ENCODE measurements at regions not wholly inside any gene's neighbourhood (a gene's known extent, or its start where the extent isn't known, plus 50 kb on each side); places are given as distances from the start of the nearest gene placed in this dataset.

DNA sequence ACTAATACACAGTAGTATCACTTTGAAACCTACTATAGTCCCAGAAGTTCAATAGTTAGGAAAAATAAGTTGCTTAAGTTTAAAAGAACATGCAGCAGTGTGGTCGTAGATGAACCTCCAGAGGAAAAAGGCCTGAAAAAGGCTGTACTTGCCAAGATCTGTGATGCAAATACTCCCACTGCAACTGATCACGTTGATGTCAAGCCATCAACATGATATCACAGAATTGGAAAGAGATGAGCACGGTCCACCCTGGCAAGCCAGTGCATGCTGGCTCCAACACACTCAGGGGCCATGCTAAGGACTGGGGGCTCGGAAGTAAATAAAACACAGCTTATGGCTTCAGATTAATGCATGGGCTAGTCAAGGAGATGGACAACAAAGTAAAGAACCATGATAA is 71.8 kb upstream of the LRCH1 start (continued):
- TF ChIP-seq ZMYM4 (CRISPR knock-in tag; IDR thresholded peaks at IDR 0.05) = no peak

GRCh38 chr13:46480131-46480530 is 72.8 kb upstream of the LRCH1 start:
- BruUV-seq (replicated peaks) = no TSS peak
- no peaks in the 10 kb centered on the region for H4K20me1 ChIP-seq (ENCODE audit: insufficient read depth, low read length)
- H3K4me2 ChIP-seq (ENCODE audit: low read depth, low read length) = no peak overlapping the region
- H2AFZ ChIP-seq (ENCODE audit: low read length) = no peak overlapping the region
- FAIRE-seq = no peak
- no peak overlapping the region for H3K27ac ChIP-seq (ENCODE audit: extremely low read length, insufficient read depth, low read length)
- intact Hi-C loops (cut with micrococcal nuclease; ENCODE audit: unreplicated experiment) = no loop called here
- ChIA-PET CTCF (ENCODE audit: low intra/inter-chr PET ratio, low total read pairs) (no interaction called here), POLR2A (no interaction called here)
- no peaks in the 10 kb centered on the region; a peak in 2 of 5 replicates for H3K27me3 ChIP-seq (ENCODE audit: control insufficient read depth in 1 of 2, insufficient read depth in 2 of 2, low read length in 2 of 2)
- peaks cover 16% of the 10 kb centered on the region for H3K9me3 ChIP-seq (ENCODE audit: low read length)
- no peaks in the 10 kb centered on the region for H3K36me3 ChIP-seq (replicated peaks in 1 of 2; ENCODE audit: control insufficient read depth in 1 of 2, insufficient read depth in 2 of 2, low read length in 2 of 2)
- WGBS (ENCODE audit: low lambda C conversion rate) = 59% methylated on average over 5 of the region's 5 CpGs
- H3K9ac ChIP-seq (ENCODE audit: insufficient read depth, low read depth, low read length) = no peak overlapping the region
- no peak overlapping the region for H3K4me3 ChIP-seq (replicated peaks in 1 of 3; ENCODE audit: insufficient read depth in 1 of 3, low read depth in 2 of 3, low read length in 3 of 3)
- in situ Hi-C loops (cut with HindIII; ENCODE audit: extremely low pct_ligation_motif_present, low pct_unique_long_range_greater_than_20kb) = no loop called here
- DNase-seq (ENCODE audit: low spot score) = no peak
- no peak for ATAC-seq
- H3K4me1 ChIP-seq (ENCODE audit: insufficient read depth, low read length) = no peaks in the 10 kb centered on the region
- H3K79me2 ChIP-seq (ENCODE audit: insufficient read depth, low read length) = no peaks in the 10 kb centered on the region
- no peak for TF ChIP-seq ZNF883 (CRISPR knock-in tag; IDR thresholded peaks at IDR 0.05; ENCODE audit: not compliant biosample characterization)
- TF ChIP-seq, protein P1, sequence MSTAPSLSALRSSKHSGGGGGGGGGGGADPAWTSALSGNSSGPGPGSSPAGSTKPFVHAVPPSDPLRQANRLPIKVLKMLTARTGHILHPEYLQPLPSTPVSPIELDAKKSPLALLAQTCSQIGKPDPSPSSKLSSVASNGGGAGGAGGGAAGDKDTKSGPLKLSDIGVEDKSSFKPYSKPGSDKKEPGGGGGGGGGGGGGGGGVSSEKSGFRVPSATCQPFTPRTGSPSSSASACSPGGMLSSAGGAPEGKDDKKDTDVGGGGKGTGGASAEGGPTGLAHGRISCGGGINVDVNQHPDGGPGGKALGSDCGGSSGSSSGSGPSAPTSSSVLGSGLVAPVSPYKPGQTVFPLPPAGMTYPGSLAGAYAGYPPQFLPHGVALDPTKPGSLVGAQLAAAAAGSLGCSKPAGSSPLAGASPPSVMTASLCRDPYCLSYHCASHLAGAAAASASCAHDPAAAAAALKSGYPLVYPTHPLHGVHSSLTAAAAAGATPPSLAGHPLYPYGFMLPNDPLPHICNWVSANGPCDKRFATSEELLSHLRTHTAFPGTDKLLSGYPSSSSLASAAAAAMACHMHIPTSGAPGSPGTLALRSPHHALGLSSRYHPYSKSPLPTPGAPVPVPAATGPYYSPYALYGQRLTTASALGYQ (CRISPR knock-in tag; IDR thresholded peaks at IDR 0.05) = no peak
- TF ChIP-seq, protein P2, sequence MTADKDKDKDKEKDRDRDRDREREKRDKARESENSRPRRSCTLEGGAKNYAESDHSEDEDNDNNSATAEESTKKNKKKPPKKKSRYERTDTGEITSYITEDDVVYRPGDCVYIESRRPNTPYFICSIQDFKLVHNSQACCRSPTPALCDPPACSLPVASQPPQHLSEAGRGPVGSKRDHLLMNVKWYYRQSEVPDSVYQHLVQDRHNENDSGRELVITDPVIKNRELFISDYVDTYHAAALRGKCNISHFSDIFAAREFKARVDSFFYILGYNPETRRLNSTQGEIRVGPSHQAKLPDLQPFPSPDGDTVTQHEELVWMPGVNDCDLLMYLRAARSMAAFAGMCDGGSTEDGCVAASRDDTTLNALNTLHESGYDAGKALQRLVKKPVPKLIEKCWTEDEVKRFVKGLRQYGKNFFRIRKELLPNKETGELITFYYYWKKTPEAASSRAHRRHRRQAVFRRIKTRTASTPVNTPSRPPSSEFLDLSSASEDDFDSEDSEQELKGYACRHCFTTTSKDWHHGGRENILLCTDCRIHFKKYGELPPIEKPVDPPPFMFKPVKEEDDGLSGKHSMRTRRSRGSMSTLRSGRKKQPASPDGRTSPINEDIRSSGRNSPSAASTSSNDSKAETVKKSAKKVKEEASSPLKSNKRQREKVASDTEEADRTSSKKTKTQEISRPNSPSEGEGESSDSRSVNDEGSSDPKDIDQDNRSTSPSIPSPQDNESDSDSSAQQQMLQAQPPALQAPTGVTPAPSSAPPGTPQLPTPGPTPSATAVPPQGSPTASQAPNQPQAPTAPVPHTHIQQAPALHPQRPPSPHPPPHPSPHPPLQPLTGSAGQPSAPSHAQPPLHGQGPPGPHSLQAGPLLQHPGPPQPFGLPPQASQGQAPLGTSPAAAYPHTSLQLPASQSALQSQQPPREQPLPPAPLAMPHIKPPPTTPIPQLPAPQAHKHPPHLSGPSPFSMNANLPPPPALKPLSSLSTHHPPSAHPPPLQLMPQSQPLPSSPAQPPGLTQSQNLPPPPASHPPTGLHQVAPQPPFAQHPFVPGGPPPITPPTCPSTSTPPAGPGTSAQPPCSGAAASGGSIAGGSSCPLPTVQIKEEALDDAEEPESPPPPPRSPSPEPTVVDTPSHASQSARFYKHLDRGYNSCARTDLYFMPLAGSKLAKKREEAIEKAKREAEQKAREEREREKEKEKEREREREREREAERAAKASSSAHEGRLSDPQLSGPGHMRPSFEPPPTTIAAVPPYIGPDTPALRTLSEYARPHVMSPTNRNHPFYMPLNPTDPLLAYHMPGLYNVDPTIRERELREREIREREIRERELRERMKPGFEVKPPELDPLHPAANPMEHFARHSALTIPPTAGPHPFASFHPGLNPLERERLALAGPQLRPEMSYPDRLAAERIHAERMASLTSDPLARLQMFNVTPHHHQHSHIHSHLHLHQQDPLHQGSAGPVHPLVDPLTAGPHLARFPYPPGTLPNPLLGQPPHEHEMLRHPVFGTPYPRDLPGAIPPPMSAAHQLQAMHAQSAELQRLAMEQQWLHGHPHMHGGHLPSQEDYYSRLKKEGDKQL (CRISPR knock-in tag; IDR thresholded peaks at IDR 0.05; ENCODE audit: low read depth) = no peak
- TF ChIP-seq, protein P3, sequence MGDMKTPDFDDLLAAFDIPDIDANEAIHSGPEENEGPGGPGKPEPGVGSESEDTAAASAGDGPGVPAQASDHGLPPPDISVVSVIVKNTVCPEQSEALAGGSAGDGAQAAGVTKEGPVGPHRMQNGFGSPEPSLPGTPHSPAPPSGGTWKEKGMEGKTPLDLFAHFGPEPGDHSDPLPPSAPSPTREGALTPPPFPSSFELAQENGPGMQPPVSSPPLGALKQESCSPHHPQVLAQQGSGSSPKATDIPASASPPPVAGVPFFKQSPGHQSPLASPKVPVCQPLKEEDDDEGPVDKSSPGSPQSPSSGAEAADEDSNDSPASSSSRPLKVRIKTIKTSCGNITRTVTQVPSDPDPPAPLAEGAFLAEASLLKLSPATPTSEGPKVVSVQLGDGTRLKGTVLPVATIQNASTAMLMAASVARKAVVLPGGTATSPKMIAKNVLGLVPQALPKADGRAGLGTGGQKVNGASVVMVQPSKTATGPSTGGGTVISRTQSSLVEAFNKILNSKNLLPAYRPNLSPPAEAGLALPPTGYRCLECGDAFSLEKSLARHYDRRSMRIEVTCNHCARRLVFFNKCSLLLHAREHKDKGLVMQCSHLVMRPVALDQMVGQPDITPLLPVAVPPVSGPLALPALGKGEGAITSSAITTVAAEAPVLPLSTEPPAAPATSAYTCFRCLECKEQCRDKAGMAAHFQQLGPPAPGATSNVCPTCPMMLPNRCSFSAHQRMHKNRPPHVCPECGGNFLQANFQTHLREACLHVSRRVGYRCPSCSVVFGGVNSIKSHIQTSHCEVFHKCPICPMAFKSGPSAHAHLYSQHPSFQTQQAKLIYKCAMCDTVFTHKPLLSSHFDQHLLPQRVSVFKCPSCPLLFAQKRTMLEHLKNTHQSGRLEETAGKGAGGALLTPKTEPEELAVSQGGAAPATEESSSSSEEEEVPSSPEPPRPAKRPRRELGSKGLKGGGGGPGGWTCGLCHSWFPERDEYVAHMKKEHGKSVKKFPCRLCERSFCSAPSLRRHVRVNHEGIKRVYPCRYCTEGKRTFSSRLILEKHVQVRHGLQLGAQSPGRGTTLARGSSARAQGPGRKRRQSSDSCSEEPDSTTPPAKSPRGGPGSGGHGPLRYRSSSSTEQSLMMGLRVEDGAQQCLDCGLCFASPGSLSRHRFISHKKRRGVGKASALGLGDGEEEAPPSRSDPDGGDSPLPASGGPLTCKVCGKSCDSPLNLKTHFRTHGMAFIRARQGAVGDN (CRISPR knock-in tag; IDR thresholded peaks at IDR 0.05) = no peak
- TF ChIP-seq MTERF4 (CRISPR knock-in tag; IDR thresholded peaks at IDR 0.05) = no peak
- no peak for TF ChIP-seq ZBTB8A (CRISPR knock-in tag; IDR thresholded peaks at IDR 0.05; ENCODE audit: borderline replicate concordance, low read depth)
- TF ChIP-seq ZNF615 (CRISPR knock-in tag; IDR thresholded peaks at IDR 0.05; ENCODE audit: borderline replicate concordance) = no peak

Measured in HepG2 (cell line).